Smooth muscle cell (in vitro differentiated cells): ENCODE measurements at regions not wholly inside any gene's neighbourhood (a gene's known extent, or its start where the extent isn't known, plus 50 kb on each side); places are given as distances from the start of the nearest gene placed in this dataset.

Experiments
- DNase-seq: peaks from one replicate; lab custom pipeline; 2025; ENCODE audit not compliant: unreplicated experiment; lab: John Stamatoyannopoulos, UW
- H2AFZ ChIP-seq: fragments of 200-600 bp; sonication (generic); 2 replicates; pipeline ENCODE4 v1.6.0; 2016; ENCODE audit warnings: antibody characterized with exemption, low read depth, mild to moderate bottlenecking
- H3F3A ChIP-seq: fragments of 200-600 bp; sonication (generic); 2 replicates; pipeline ENCODE4 v1.6.0; 2017; ENCODE audit warnings: antibody characterized with exemption, low read depth
- H3K27ac ChIP-seq: fragments of 200-600 bp; sonication (generic); 2 replicates; pipeline ENCODE4 v1.5.1; 2016; ENCODE audit warnings: low read depth, mild to moderate bottlenecking
- H3K27me3 ChIP-seq: fragments of 200-600 bp; sonication (generic); 2 replicates; pipeline ENCODE4 v1.6.1; 2016; ENCODE audit warnings: low read depth, mild to moderate bottlenecking
- H3K36me3 ChIP-seq: fragments of 200-600 bp; sonication (generic); 2 replicates; pipeline ENCODE4 v1.5.1; 2016; ENCODE audit warnings: low read depth
- H3K4me1 ChIP-seq: fragments of 200-600 bp; sonication (generic); 2 replicates; pipeline ENCODE4 v1.5.1; 2016; ENCODE audit warnings: low read depth
- H3K4me2 ChIP-seq: fragments of 200-600 bp; sonication (generic); 2 replicates; pipeline ENCODE4 v1.6.0; 2016; ENCODE audit warnings: mild to moderate bottlenecking
- H3K4me3 ChIP-seq: fragments of 200-600 bp; sonication (generic); 2 replicates; pipeline ENCODE4 v1.5.1; 2016; ENCODE audit warnings: mild to moderate bottlenecking
- H3K79me2 ChIP-seq: fragments of 200-600 bp; sonication (generic); 2 replicates; pipeline ENCODE4 v1.6.0; 2016; ENCODE audit warnings: low read depth, mild to moderate bottlenecking
- H3K9ac ChIP-seq: fragments of 200-600 bp; sonication (generic); 2 replicates; pipeline ENCODE4 v1.6.0; 2016; ENCODE audit warnings: low read depth
- H3K9me3 ChIP-seq: fragments of 200-600 bp; sonication (generic); replicated peaks from 2 replicates; pipeline ENCODE4 v1.5.1; 2016; ENCODE audit warnings: low read depth
- H4K20me1 ChIP-seq: fragments of 200-600 bp; sonication (generic); 2 replicates; pipeline ENCODE4 v1.6.0; 2016; ENCODE audit warnings: low read depth
- WGBS: methylation state at CpG from one replicate; pipeline ENCODE4 v1.1.7; 2016; ENCODE audit warnings: low lambda C conversion rate; 5-methylcytosine and 5-hydroxymethylcytosine counted together
- TF ChIP-seq, protein P1 (sequence below): fragments of 200-600 bp; sonication (generic); IDR thresholded peaks from 2 replicates; pipeline ENCODE4 v1.5.1; 2017; ENCODE audit warnings: borderline replicate concordance, mild to moderate bottlenecking, antibody characterized with exemption; ENCODE audit not compliant: insufficient read depth, poor library complexity, severe bottlenecking

DNA sequence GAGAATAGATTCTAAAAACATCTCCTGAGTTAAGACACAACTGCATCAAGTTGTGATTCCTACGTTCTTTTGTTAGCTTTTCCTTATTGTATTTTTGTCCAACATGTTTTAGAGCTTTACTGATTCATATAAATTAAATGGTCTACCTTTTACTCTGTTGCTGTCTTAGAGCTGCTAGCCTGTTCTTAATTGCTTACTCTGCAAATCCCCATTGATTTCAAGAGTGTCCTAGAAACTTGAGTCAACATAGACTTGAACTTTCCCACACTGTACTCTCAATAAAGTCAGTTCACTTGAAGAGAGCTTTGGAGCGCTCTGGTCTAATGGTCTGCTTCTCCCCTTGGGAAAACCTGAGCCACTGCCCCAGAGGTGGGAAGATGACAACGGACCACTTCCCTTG, 343.9 kb downstream of the CCER1 start:
- no peaks in the 10 kb centered on the region for H3F3A ChIP-seq
- no peak overlapping the region for H3K4me3 ChIP-seq
- TF ChIP-seq, protein P1, sequence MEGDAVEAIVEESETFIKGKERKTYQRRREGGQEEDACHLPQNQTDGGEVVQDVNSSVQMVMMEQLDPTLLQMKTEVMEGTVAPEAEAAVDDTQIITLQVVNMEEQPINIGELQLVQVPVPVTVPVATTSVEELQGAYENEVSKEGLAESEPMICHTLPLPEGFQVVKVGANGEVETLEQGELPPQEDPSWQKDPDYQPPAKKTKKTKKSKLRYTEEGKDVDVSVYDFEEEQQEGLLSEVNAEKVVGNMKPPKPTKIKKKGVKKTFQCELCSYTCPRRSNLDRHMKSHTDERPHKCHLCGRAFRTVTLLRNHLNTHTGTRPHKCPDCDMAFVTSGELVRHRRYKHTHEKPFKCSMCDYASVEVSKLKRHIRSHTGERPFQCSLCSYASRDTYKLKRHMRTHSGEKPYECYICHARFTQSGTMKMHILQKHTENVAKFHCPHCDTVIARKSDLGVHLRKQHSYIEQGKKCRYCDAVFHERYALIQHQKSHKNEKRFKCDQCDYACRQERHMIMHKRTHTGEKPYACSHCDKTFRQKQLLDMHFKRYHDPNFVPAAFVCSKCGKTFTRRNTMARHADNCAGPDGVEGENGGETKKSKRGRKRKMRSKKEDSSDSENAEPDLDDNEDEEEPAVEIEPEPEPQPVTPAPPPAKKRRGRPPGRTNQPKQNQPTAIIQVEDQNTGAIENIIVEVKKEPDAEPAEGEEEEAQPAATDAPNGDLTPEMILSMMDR, result no peak
- WGBS, result 60% methylated on average over 3 of the region's 3 CpGs
- no peak overlapping the region for H3K9ac ChIP-seq
- H3K27me3 ChIP-seq, result no peaks in the 10 kb centered on the region
- no peaks in the 10 kb centered on the region for H3K36me3 ChIP-seq
- H3K4me2 ChIP-seq, result no peak overlapping the region
- H3K4me1 ChIP-seq, result no peaks in the 10 kb centered on the region
- H3K9me3 ChIP-seq, result no peaks in the 10 kb centered on the region
- H3K27ac ChIP-seq, result no peak overlapping the region
- no peaks in the 10 kb centered on the region for H3K79me2 ChIP-seq
- H4K20me1 ChIP-seq, result no peaks in the 10 kb centered on the region
- DNase-seq, result no peak
- no peak overlapping the region for H2AFZ ChIP-seq

DNA sequence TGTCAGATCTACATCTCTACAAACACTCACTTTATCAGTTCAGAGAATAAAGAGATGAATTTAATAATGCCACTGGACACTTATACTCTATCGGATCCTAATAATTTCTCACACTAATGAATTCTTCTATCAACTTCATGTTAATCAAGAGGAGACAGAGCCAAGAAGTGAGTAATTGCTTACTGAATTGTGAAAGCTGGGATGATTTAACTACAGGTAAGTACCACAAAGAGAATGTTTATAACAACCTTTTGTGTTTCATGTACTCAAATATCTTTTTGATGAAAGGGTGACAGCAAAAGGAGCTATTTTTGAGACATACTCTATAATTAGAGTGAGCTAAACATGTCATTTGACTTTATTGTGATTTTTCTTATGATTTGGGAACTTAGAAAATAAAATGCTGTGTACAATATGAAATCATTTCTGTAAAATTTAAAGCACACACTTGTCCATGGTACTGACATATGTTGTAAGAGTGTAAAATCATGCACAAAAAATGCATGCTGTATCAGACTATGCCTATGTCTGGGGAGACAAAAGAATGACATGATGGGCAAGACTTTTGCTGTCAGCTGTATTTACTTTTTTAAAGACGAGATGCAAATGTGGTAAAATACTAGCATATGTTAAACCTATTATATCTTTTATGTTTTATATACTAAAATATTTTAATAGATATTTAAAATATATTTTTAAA, 361.2 kb downstream of the CCER1 start:
- no peak for DNase-seq
- Histone ChIP-seq H3K79me2 (no peaks in the 10 kb centered on the region), H3F3A (no peaks in the 10 kb centered on the region), H3K27ac (no peak overlapping the region), H2AFZ (no peak overlapping the region), H3K4me2 (no peak overlapping the region), H3K4me3 (no peak overlapping the region), H4K20me1 (no peaks in the 10 kb centered on the region), H3K27me3 (no peaks in the 10 kb centered on the region), H3K9me3 (no peaks in the 10 kb centered on the region), H3K4me1 (no peaks in the 10 kb centered on the region), H3K9ac (no peak overlapping the region), H3K36me3 (no peaks in the 10 kb centered on the region)
- WGBS, result 89% methylated on average over 2 of the region's 2 CpGs
- TF ChIP-seq, protein P1, result no peak

DNA sequence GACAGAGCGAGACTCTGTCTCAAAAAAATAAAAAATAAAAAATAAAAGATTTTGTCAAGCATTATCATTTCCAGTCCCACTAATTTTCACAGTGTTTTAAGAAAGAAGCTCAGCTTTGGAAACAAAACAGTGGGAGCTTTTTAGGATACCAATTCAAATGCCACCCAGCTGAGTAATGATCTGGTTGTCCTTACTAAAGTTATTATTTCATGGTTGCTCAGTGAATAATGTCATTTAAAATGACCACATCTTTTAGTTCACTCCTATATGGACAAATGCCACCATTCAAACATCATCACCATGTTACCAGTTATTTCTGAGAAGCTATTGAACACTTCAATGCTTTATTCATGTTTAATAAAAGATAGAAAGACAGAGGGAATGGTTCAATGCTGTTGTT, 365.0 kb downstream of the CCER1 start:
- H3K36me3 ChIP-seq, result no peaks in the 10 kb centered on the region
- H3K9ac ChIP-seq, result no peak overlapping the region

More for the DNA sequence above, 365.0 kb downstream of the CCER1 start:
- 97% methylated on average over 1 of the region's 1 CpG for WGBS
- no peaks in the 10 kb centered on the region for H4K20me1 ChIP-seq
- DNase-seq, result no peak
- no peaks in the 10 kb centered on the region for H3K27me3 ChIP-seq
- no peak overlapping the region for H2AFZ ChIP-seq
- no peaks in the 10 kb centered on the region for H3F3A ChIP-seq
- no peaks in the 10 kb centered on the region for H3K9me3 ChIP-seq
- H3K4me3 ChIP-seq, result no peak overlapping the region
- H3K27ac ChIP-seq, result no peak overlapping the region
- H3K4me2 ChIP-seq, result no peak overlapping the region
- H3K4me1 ChIP-seq, result no peaks in the 10 kb centered on the region
- TF ChIP-seq, protein P1, result no peak
- H3K79me2 ChIP-seq, result no peaks in the 10 kb centered on the region
